ENCODE measurements at regions not wholly inside any gene's neighbourhood (a gene's known extent, or its start where the extent isn't known, plus 50 kb on each side); places are given as distances from the start of the nearest gene placed in this dataset.

- no peak for DNase-seq
These were observed 1622.8 kb downstream of the HACE1 start for GRCh38 chr6:103236923-103237322.

- DNase-seq: no peak
These were observed 1628.5 kb downstream of the HACE1 start for GRCh38 chr6:103231181-103231580.

GRCh38 chr6:103215847-103216246 lies 1643.9 kb downstream of the HACE1 start:
- no peak for DNase-seq

- no peak for DNase-seq
These were observed 1649.0 kb downstream of the HACE1 start for GRCh38 chr6:103210686-103211085.

GRCh38 chr6:103198386-103198785 lies 1661.3 kb downstream of the HACE1 start:
- no peak for DNase-seq

GRCh38 chr6:103193413-103193812 lies 1666.3 kb downstream of the HACE1 start:
- no peak for DNase-seq

GRCh38 chr6:103191391-103192093 lies 1668.2 kb downstream of the HACE1 start:
- DNase-seq: no peak

- no peak for DNase-seq
These were observed 1674.9 kb downstream of the HACE1 start for GRCh38 chr6:103184776-103185175.

- DNase-seq: no peak
These were observed 1675.8 kb downstream of the HACE1 start for GRCh38 chr6:103183831-103184411.

- DNase-seq: no peak
These were observed 1681.5 kb downstream of the HACE1 start for GRCh38 chr6:103178193-103178592.

GRCh38 chr6:103177791-103178190 lies 1681.9 kb downstream of the HACE1 start:
- DNase-seq: no peak

GRCh38 chr6:103175056-103175455 lies 1684.7 kb downstream of the HACE1 start:
- DNase-seq: no peak

GRCh38 chr6:103167345-103168071 lies 1692.2 kb downstream of the HACE1 start:
- DNase-seq: no peak

GRCh38 chr6:103154779-103155572 lies 1704.7 kb downstream of the HACE1 start:
- no peak for DNase-seq

- no peak for DNase-seq
These were observed 1706.7 kb downstream of the HACE1 start for GRCh38 chr6:103153016-103153415.

GRCh38 chr6:103142902-103143301 lies 1716.8 kb downstream of the HACE1 start:
- no peak for DNase-seq

GRCh38 chr6:103140308-103141027 lies 1719.3 kb downstream of the HACE1 start:
- no peak for DNase-seq

GRCh38 chr6:103139377-103139776 lies 1720.3 kb downstream of the HACE1 start:
- no peak for DNase-seq

- no peak for DNase-seq
These were observed 1731.0 kb downstream of the GRIK2 start for GRCh38 chr6:103124471-103124870.

- DNase-seq: no peak
These were observed 1729.5 kb downstream of the GRIK2 start for GRCh38 chr6:103122766-103123601.

GRCh38 chr6:103119056-103119455 lies 1725.5 kb downstream of the GRIK2 start:
- DNase-seq: no peak

GRCh38 chr6:103114582-103114981 lies 1721.1 kb downstream of the GRIK2 start:
- DNase-seq: no peak

All from amniotic stem cell (primary cell).